ENCODE measurements at regions not wholly inside any gene's neighbourhood (a gene's known extent, or its start where the extent isn't known, plus 50 kb on each side); places are given as distances from the start of the nearest gene placed in this dataset.
A peak's percentile ranks its signal among the peaks of the same experiment; 100 is the strongest.

DNA sequence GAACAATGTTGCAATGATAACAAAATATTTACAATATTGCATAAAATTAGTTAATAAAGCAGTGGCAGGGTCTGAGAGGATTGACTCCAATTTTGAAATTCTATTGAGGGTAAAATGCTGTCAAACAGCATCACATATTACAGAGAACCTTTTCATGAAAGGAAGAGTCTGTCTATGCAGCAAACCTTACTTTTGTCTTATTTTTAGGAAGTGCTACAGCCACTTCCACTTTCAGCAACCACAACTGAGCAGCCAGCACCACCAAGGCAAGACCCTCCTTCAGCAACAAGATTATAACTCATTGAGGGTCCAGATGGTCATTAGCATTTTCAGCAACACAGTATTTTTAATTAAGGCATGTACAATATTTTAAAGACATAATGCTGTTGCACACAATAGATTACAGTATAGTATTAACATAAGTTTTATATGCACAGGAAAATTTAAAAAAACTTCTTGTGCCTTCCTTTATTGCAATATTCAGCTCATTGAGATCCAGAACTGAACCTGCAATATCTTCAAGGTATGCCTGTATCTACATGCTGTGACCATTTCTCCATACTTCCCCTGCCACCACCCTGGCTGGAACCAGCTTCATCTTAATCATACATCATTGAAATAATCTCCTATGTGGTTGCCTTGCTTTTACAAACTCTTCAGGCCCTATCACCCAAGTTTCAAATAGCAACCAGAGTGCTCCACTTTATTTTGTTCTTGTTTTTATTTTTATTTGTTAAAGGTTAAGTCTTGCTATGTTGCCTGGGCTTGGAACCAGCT, 711.2 kb downstream of the KCNA4 start:
- no peak for DNase-seq

GRCh38 chr11:29300420-29300819, 716.4 kb downstream of the KCNA4 start:
- no peak for DNase-seq

GRCh38 chr11:29296680-29297079, 720.1 kb downstream of the KCNA4 start:
- DNase-seq = no peak

DNA sequence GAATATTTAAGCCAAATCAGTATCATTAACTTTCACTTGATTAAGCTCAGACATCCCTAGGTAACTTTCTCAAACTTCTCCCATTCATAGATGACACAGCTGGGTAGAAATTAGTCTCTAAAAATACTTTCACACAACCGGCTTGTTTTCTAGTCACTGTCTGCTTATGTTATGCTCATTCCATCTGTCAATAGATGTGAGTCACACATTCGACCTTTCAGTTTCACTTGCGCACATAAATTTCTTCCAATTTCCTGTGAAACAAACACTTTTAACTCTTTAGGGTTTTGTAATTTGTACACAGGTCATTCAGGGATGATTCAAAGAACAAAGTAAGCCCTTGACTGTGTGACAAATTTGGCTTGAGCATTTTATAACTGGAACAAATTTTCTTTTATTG, 723.0 kb downstream of the KCNA4 start:
- no peak for DNase-seq

- DNase-seq = peak; percentile 8
Observed at GRCh38 chr11:29282088-29282487, 734.7 kb downstream of the KCNA4 start.

DNA sequence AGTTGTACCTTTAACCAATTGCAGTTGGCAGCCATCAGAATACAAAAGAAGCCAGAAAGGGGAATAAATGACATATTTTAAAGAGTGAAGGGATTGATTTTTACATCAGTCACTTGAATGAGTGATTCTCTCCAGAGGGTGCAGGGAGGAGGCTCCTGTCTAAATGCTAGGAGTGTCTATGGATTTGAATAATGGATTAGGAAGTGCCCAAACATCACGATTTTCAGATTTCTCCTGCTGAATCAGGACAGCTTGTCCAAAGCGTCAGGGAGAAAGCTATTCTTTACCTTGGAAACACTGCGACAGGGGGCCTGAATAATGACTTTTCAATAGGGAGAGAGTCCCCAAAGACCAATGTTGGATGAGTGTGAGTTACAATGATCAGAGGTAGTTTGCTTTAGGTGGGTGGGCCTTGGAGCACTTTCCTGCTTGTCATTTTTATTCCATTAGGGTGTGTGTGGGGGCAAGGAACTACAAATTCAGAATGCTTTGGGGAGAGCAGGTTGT, 735.5 kb downstream of the KCNA4 start:
- peak; percentile 12 for DNase-seq

DNA sequence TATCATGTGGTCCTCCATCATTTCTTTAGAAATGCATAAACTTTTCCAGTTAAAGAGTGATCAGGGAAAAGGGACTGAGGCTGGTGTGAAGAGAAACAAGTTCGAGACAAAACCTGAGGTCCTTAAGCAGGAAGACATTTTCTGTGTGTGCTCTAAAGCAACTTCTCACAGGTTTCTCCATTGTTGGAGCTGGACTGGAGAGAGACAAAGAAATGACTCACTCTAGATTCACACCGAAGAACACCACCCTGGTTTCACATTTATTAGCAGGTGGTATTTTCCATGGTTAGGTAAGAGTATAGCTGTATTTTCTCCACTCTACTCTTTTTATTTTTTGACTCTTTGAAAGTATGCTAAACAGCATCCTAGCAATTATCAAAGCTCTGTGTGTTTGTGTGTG, 736.4 kb downstream of the KCNA4 start:
- peak; percentile 11 for DNase-seq

GRCh38 chr11:29279716-29280115, 737.1 kb downstream of the KCNA4 start:
- DNase-seq = no peak

- DNase-seq = no peak
Observed at GRCh38 chr11:29272019-29272654, 744.7 kb downstream of the KCNA4 start.

DNA sequence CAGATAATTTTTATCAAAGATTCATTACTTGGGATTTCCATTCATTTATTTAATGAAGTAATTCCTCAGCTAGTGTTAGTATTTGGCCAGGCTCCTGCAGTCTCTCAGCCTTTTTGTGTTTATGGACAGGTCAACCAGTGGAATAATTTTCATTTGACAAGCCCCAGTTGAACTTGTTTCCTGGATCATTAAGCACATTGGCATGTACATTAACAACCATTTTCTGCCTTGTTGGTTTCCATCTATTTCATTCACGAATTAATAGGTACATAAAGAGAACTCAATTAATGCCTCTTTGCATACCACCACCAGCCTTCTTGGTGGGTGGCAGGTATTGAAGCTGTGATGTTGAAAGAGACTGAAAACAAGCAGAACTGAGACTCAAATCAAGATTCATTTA, 745.2 kb downstream of the KCNA4 start:
- peak; percentile 79 for DNase-seq

DNA sequence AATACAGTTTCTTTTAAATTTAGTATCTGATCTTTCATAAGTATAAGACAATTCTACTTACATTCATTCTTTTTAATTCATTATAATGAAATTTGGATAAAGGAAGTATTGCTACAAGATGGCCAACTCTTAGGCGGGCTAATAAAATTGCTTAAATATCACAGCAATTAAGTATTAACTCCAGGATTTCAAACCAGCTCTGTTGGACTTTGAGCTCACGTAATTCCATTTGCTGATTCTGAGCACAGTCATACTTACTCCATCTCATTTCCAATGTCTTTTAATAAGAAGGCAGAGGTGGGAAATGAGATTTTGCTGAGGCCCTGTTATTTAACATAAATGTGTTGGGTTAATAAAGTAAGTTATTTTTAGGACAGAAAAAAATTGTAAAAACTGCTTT, 748.1 kb downstream of the KCNA4 start:
- peak; percentile 6 for DNase-seq

DNA sequence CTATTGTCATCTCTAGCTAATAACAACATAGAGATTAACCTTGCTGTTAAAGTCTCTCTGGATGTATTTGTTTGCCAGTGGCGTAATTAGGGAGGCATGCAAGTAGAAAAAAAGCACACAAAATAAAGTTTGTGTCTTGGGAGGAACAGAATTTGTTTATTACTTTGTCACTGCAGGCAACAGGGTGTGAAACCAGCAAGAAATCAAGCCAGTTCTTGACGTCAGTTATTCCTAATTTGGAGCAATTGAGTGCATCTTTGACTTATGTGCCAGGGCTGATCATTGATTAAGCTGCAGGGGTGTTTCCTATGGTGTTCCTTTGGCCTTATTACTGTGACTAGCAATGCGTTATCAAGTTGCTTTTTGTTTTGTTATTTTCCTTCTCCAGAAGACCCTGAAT, 751.0 kb downstream of the KCNA4 start:
- no peak for DNase-seq

- DNase-seq = no peak
Observed at GRCh38 chr11:29265381-29265780, 751.4 kb downstream of the KCNA4 start.

- DNase-seq = no peak
Observed at GRCh38 chr11:29263971-29264682, 752.7 kb downstream of the KCNA4 start.

DNA sequence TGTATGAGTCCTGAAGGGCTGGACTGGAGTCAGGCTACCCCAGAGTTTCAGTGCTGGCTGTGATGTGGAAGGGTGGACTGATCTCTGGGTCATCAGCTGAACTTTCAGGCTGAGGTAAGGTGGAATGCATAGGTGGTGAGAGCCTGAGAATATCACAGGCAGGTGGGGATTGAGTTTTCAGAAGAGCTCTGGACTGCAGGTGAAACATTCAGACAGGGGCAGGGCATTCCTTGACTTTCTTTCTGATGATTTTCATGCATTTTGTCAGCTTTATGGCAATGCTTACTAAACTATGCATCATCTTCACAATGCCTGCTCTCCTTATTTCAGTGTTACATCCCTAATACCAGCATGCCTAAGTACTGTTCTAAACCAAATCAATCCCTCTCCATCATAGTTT, 755.0 kb downstream of the KCNA4 start:
- no peak for DNase-seq

DNA sequence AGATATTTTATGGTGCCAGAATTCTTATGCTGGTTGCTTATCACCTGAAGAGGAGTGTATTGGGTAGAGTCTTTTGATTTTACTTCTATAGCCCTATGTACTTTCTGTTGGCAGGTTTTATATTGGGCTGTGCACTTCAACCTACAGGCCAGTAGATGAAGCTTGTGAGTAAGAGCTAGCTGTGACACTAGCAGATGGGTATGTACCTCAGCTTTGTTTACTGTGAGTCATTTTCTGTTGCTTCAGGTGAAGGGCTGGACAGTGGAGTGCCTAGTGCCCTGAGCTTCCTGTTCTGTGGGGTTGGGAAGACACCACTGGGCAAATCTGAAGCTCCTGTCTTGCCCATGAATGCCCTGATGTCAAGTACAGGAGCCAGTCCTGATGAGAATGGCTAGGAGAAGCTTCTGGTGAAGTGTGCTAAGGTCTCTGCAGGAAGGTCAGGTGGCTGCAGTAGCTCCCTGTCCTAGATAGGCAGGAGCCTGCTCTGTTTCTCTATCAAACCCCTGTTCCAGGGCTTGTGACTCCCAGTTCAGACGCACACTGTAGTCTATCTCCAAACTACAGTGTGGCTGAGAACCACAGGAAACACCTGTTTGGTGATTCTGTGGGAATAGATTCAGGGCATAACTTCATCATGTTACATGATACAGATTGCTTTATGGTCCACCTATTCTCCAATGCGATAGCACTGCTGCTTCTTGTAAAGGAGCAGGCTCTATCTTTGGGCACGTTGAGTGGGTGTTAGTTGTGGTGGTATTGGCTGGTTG, 755.7 kb downstream of the KCNA4 start:
- DNase-seq = no peak

DNA sequence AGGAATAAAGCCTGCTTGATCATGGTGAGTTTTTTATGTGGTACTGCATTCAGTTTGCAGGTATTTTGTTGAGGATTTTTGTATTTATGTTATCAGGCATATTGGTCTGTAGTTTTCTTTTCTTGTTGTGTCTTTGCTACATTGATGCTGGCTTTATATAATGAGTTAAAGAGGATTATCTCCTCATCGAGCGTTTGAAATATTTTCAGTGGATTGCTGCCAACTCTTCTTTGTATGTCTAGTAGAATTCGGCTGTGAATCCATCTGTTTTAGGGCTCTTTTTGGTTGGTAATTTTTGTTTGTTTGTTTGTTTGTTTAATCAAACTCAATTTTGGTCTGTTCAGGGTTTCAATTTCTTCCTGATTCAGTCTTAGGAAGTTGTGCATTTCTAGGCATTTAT, 758.4 kb downstream of the KCNA4 start:
- no peak for DNase-seq

- DNase-seq = no peak
Observed at GRCh38 chr11:29256580-29256979, 760.2 kb downstream of the KCNA4 start.

DNA sequence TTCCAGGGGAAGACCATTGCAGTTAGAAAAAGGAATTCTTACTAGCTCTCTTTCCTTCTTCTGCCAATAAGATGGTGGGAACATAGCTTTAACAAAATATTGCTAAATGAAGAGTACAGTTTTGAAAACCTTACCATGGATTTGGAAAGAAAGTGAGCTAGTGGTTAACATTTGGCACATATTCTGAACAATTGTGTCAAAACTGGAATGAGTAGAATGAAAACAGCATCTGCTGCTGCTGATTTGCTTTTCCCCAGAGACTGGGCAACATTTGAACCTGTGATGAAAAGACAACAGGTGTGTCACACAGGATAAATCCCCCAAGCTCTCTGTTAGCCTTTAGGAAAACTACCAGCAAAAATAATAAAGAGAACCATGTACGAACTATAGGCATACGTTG, 761.4 kb downstream of the KCNA4 start:
- DNase-seq = no peak

- no peak for DNase-seq
Observed at GRCh38 chr11:29251738-29252137, 765.1 kb downstream of the KCNA4 start.

DNA sequence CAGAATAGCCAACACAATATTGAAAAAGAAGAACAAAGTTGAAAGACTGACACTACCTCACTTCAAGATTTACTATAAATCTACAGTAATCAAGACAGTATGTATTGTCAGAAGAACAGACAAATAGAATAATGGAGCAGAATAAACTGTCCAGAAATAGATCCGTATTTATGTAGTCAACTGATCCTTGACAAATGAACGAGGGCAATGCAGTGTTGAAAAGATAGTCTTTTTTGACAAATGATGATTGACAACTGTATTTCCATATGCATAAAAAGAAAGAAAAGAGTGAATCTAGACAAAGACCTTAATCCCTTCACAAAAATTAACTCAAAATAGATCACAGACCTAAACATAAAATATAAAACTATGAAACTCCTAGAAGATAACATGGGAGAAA, 767.1 kb downstream of the KCNA4 start:
- DNase-seq = no peak

DNA sequence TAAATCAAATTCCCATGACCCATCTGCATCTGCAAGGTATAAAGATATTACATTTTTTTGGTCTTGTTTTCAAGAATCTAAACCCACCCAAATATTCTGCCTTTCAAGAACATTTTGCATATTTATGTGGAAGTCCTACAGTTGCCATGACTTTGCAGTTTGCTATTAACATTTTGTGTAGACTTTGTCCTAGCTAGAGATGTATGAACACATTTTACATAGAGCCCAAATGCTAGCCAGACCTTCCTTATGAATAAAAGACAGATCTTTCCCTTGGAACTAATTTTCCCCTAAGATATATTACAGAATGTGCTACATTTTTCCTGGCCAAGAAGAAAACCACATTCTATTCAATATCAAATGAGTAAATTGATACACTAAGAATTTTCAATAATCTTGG, 772.5 kb downstream of the KCNA4 start:
- no peak for DNase-seq

- DNase-seq = no peak
Observed at GRCh38 chr11:29243616-29244015, 773.2 kb downstream of the KCNA4 start.
